ENCODE measurements at regions not wholly inside any gene's neighbourhood (a gene's known extent, or its start where the extent isn't known, plus 50 kb on each side); places are given as distances from the start of the nearest gene placed in this dataset.

DNA sequence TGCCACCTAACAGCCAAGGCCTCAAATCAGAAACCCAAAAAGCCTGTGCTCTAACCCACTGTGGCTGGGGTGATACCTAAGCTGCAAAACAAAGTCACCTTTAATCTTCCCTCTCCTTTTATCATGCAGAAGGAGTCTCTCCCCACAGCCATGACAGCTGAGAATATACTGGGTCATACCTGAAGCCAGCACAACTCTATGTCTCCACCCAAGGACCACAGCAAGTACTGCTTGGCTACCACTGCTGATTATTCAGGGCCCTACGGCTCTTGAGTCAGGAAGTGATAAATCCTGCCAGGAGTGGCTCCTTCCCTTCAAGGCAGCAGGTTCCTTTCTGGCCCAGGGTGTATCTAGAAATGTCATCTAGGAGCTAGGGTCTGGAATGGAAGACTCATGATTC lies 151.5 kb upstream of the TOM1L1 start:
- peaks cover 0 to 39% (median 28%) of the 10 kb centered on the region in 4 donors for H3K9me3 ChIP-seq
- no peaks in the 10 kb centered on the region for H3K4me1 ChIP-seq
- intact Hi-C loops (cut with DNase I; ENCODE audit: low total_unique reads), result no loop called here
- TF ChIP-seq POLR2A (IDR thresholded peaks at IDR 0.05) (no peak), EP300 (IDR thresholded peaks at IDR 0.05) (no peak), POLR2AphosphoS5 (IDR thresholded peaks at IDR 0.05) (no peak)
- TF ChIP-seq, protein P1, sequence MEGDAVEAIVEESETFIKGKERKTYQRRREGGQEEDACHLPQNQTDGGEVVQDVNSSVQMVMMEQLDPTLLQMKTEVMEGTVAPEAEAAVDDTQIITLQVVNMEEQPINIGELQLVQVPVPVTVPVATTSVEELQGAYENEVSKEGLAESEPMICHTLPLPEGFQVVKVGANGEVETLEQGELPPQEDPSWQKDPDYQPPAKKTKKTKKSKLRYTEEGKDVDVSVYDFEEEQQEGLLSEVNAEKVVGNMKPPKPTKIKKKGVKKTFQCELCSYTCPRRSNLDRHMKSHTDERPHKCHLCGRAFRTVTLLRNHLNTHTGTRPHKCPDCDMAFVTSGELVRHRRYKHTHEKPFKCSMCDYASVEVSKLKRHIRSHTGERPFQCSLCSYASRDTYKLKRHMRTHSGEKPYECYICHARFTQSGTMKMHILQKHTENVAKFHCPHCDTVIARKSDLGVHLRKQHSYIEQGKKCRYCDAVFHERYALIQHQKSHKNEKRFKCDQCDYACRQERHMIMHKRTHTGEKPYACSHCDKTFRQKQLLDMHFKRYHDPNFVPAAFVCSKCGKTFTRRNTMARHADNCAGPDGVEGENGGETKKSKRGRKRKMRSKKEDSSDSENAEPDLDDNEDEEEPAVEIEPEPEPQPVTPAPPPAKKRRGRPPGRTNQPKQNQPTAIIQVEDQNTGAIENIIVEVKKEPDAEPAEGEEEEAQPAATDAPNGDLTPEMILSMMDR (IDR thresholded peaks at IDR 0.05), result no peak
- H3K27me3 ChIP-seq, result no peaks in the 10 kb centered on the region
- WGBS, 5 donors, result 21 to 63% (median 46%) methylated on average over 1 of the region's 1 CpG
- no peak for DNase-seq
- H3K36me3 ChIP-seq, result no peaks in the 10 kb centered on the region
- H3K4me3 ChIP-seq, result no peak overlapping the region
- no peak overlapping the region for H3K27ac ChIP-seq

DNA sequence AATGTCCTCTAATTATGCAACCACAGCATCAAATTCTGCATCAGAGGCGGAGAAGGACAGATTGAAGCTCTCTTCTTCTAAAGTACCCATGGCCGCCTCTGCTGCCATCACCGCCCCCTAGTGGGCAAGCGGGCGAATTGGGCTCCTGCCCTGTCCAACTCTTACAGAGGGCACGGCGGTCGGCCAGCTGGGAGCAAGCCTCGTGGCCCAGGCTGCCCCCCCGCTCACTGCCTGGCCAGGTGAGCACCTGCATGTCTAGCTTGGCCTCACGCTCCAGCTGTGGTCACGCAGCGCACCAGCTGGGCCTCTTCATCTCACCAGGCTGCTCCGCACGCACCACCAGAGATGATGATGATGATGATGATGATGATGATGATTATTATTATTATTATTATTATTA lies 146.1 kb upstream of the TOM1L1 start:
- TF ChIP-seq POLR2AphosphoS5 (IDR thresholded peaks at IDR 0.05) (no peak), POLR2A (IDR thresholded peaks at IDR 0.05) (no peak), EP300 (IDR thresholded peaks at IDR 0.05) (no peak)
- TF ChIP-seq, protein P1 (IDR thresholded peaks at IDR 0.05), result no peak
- no peak overlapping the region for H3K4me3 ChIP-seq
- peaks cover 0 to 5% (median 2%) of the 10 kb centered on the region in 4 donors for H3K9me3 ChIP-seq
- no peak overlapping the region for H3K27ac ChIP-seq
- WGBS, 5 donors, result 71 to 82% (median 79%) methylated on average over 12 to 15 of the region's 15 CpGs
- intact Hi-C loops (cut with DNase I; ENCODE audit: low total_unique reads), result no loop called here
- no peaks in the 10 kb centered on the region for H3K36me3 ChIP-seq
- no peaks in the 10 kb centered on the region for H3K27me3 ChIP-seq
- DNase-seq, result peak in 1 of 2 donors; percentile 1
- H3K4me1 ChIP-seq, result no peaks in the 10 kb centered on the region

DNA sequence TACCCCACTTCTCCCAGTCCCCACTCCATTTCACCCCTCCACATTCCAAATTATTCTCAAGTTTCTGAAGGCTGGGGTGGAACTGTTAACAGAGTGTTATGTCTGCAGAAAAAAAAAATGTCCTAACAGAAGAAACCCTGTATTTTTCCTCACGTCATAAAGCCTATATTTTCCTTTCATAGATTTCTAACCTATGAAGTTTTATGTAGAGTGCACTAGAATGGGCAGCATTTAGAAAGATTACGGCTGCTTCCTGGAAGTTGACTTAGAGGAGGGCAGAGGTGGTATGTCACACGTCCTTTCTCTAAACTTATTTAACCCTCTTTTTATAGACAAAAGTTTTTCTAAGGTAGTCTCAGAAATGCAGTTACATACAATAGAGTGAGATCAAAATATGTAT lies 139.8 kb upstream of the TOM1L1 start:
- WGBS, 5 donors, result 53 to 59% (median 57%) methylated on average over 3 of the region's 3 CpGs

DNA sequence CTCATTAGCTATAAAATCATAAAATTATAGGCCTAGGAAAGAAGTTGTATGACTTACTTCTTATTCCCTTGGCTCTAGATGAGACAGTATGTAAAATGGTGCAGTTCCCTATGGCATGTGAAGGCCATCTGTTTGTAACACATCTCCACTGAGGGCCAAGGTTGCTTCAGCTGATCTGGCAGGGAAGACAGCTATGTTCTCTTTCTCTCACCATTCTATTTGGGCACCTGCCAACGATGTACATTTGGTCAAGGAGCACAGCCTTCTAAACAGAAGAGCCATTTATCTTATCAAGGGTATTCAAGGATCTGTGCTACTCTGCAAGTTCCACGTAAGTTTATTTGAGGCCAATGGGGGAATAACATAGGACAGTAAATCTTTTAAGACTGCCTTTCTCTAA lies 129.8 kb upstream of the TOM1L1 start:
- intact Hi-C loops (cut with DNase I; ENCODE audit: low total_unique reads), result no loop called here
- no peak for DNase-seq
- TF ChIP-seq EP300 (IDR thresholded peaks at IDR 0.05) (no peak), POLR2A (IDR thresholded peaks at IDR 0.05) (no peak), POLR2AphosphoS5 (IDR thresholded peaks at IDR 0.05) (no peak)
- TF ChIP-seq, protein P1 (IDR thresholded peaks at IDR 0.05), result no peak
- no peaks in the 10 kb centered on the region for H3K4me1 ChIP-seq
- H3K9me3 ChIP-seq, result no peaks in the 10 kb centered on the region
- H3K27ac ChIP-seq, result no peak overlapping the region
- no peak overlapping the region for H3K4me3 ChIP-seq
- no peaks in the 10 kb centered on the region for H3K27me3 ChIP-seq
- no peaks in the 10 kb centered on the region for H3K36me3 ChIP-seq
- 45 to 73% (median 59%) methylated on average over 2 of the region's 2 CpGs for WGBS, 5 donors

More for the DNA sequence above, 139.8 kb upstream of the TOM1L1 start:
- intact Hi-C loops (cut with DNase I; ENCODE audit: low total_unique reads), result no loop called here
- no peaks in the 10 kb centered on the region for H3K36me3 ChIP-seq
- TF ChIP-seq EP300 (IDR thresholded peaks at IDR 0.05) (no peak), POLR2AphosphoS5 (IDR thresholded peaks at IDR 0.05) (no peak), POLR2A (IDR thresholded peaks at IDR 0.05) (no peak)
- TF ChIP-seq, protein P1 (IDR thresholded peaks at IDR 0.05), result no peak
- H3K4me1 ChIP-seq, result no peaks in the 10 kb centered on the region
- no peaks in the 10 kb centered on the region for H3K9me3 ChIP-seq
- no peaks in the 10 kb centered on the region for H3K27me3 ChIP-seq
- no peak overlapping the region for H3K4me3 ChIP-seq
- H3K27ac ChIP-seq, result no peak overlapping the region
- no peak for DNase-seq

Data from stomach (tissue), 8 donors.